ENCODE measurements at regions not wholly inside any gene's neighbourhood (a gene's known extent, or its start where the extent isn't known, plus 50 kb on each side); places are given as distances from the start of the nearest gene placed in this dataset.

DNA sequence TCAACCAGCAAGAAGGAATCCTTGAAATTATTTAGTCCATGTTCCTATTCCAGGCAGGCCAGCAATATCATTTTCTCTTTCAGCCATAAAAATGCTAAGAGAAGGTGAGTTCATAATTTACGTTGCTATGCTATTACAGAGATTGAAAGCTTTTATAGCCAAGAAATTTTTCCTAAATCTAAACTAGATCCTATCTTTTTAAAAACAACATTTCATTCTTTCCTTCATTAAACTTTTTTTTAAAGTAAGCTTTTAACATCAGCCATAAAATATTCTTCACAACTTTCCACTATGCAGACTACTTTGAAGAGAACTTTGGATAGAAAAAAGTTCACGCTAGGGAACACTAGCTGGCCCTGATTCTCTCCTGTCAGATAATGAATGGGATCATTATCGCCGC is 159.8 kb downstream of the RPS12 start:
- FAIRE-seq = peak; percentile 90

DNA sequence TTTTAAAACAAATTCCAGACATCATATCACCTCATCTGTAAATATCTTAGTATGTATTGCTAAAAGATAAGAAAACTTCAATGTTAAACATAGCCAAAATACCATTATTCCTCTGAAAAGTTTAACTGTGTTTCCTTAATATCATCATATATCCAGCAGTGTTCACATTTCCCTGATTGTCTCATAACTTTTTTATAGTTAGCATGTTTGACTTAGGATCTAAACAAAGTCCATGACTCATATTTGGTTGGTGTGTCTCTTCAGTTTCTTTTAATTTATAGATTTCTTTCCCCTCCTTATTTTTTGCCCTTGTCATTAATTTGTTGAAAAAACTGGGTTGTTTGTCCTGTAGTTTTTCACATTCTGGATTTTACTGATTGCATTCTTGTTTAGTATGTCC is 163.0 kb downstream of the RPS12 start:
- peak; percentile 8 for FAIRE-seq

DNA sequence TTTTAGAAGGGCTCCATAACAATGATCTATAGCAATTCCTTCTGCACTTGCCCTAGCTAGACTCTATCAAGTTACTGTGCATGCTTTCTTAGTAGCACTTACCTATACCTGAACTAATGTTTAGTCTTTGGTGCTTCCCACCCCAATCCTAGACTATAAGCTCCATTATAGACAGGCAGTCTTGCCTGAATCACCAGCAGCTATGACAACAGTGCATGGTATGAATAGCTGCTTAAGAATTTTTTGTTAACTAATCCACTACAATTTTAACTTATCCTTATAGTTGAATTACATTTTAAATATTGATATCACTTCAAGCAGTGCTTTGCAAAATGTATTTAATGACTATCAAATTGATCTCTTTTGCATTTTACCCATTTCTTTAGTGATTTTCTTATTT is 164.3 kb downstream of the RPS12 start:
- FAIRE-seq = no peak

DNA sequence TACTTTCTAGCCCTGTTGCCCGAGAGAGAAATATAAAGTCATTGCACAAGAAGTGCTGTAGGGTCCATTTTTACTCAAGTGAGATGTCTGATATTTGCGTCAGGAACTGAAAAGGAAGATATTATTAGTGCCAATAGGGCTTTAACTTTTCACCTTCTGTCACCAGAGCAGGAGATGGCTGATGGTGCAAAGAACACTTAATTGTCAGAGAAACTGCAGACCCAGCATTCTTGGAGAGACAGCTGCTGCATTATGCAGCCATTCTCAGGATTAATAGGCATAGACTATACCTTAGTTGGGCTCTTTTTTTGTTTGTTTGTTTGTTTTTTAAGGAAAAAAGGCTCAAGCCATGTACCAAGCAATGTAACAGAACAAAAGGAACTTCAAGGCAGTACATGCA is 179.4 kb downstream of the RPS12 start:
- no peak for FAIRE-seq

DNA sequence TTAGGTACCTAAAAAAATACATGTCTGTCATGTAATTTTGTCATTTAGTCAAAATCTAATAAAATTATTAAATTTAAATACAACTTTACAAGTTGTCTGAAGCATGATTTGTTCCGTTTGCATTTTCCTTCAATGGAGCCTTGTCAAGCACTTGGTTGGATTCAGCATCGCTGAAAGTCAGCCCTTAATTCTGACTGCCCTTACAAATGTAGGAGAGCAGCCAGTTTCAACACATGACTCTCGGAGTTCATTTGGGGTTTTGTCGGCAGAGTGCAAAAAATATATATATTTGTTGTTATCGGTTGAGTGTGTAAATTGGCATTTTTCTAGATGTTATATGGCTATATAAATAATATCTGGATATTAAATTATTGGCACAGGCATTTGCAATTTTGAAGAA is 180.6 kb downstream of the RPS12 start:
- no peak for FAIRE-seq

DNA sequence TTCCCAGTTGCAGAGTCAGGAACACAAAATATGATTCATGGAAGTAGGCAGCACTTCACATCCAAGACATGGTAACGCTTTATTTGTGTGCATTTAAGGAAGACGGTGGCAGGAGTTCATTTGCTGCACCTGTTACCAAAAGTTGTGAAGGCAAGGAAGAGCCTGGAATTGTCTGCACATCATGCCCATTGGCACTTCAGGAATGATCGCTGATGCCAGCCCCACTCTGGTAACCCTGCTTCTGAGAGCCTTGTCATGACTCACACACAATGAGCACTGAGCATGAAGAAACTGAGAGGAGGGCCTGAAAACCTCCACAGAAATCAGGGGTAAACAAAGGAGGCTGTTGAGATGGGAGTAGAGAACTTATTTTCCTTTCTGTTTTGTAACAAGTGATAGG is 181.1 kb downstream of the RPS12 start:
- no peak for FAIRE-seq

DNA sequence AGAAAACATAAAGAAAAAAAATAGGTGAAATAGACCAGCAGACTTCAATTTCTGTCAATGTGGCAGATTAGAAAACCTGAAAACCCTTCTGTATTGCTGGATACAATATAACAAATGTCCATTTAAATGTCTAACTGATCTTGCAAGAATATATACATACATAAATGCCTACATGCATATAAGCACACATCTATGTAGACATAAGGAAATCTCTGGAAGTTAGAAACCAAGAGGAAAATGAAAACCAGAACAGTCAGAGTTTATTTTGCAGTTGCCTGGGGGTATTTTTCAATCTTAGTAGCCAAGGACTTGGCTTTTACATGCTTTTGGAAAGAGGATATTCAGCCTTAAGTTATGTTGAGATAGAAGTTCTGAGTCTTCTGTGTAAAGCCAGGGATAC is 184.0 kb downstream of the RPS12 start:
- no peak for FAIRE-seq

DNA sequence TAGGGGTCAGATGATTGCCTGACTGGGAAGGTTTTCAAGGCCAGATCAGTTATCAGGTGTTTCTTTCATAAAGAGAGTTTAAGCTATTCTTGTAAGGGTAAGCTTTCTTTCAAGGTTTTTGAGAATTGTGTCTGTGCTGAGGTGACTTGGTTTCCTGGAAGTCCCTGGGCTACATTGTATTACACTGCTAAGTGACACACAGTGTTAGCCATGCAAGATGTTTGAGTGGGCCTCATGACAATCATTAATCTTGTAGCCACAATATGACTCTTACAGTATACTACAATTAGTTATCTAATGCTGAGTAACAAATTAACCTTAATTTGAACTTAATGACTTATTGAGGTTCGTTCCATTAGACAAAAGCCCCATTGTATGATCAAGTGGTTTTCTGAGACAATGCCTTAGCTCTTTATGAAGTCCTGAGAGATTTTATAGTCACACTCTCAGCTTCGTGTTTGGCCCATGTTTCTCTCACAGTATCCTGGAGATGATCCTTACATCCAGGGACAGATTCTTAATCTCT is 186.7 kb downstream of the RPS12 start:
- FAIRE-seq = no peak

DNA sequence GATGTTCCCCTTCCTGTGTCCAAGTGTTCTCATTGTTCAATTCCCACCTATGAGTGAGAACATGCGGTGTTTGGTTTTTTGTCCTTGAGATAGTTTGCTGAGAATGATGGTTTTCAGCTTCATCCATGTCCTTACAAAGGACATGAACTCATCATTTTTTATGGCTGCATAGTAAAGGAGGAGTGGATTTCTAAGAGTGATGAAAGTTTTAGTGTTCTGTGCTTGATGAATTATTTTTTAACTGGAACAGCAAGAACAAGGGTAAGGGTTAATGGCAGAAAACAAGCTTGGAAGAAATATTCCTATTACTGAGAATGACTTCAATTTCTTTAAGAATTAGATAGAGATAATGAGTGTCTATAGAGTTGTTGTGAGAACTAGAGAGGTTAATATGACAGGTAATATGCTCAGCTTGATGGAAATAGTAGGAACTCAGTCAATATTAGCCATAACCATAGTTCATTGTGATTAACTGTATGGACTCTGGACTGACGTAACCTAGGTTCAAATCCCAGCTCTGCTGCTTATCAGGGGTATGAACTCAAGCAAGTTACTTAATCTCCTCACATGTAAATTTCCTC is 190.0 kb downstream of the RPS12 start:
- FAIRE-seq = no peak

DNA sequence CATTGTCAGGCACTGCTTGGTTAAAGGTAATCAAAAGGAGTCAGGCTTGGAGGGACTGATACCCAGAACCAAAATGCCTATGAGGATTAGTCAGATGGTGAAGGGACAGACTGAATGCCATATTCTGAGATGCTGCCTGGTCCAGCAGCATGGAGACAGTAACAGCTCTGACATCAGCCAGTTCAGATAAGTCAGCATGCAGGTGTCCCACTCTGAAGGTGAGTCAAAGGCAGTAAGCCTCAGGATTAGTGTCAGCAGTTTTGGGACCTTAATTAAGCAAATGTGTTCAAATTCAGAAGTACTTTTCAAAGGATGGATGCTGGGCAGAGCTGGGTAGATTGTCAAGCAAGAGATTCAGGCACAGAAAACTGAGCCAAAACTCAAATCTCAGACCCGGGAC is 198.4 kb downstream of the RPS12 start:
- FAIRE-seq = no peak

DNA sequence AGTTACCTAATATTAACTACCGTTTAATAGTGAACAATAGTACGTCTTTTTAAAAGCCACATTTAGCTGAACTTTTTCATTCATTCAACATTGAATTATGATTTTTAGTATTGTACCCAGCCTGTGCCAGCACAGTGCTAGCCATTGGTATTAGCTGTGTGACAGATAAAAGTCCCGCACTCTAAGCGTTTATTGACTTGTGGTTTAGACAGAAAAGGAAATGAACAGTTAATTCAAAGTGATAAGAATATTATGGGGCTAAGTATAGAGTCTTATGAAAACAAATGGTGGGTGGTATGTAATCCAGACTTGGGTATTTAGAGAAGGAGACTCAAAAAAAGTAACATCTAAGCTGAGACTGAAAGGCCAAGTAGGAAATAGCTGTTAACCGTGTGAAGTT is 202.3 kb downstream of the RPS12 start:
- no peak for FAIRE-seq

DNA sequence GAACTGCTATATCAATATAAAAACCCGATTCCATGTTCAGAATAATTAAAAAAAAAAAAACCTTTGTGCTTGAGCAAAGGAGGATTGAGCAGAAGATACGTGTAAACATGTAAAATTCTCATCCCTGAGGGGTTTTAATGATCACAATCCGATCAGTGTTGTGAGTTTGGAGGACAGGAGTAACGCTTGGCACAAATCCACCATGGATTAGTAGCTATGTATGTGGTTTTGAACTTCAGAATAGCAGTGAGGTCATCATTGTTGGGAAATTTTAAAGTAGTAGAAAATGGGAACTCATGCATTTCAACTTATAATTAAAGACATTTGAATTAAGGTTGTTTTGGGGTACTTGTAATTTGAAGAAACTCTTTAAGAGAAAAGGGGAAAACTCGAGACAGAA is 203.2 kb downstream of the RPS12 start:
- no peak for FAIRE-seq

DNA sequence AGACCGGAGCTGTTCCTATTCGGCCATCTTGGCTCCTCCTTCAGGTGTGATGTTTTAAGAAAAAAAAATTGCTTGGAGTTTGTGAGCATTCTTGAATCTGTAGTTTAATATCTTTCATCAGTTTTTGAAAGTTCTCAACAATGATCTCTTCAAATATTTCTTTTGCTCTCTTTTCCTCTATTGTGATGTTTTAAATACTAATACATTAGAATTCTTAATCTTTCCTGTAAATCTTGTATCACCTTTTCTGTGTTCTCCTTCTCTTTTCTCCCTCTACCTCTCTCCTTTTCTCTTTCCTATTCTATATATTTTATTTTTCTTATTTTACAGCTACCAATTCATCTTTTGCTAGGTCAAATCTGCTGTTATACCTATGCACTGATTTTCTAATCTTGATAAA is 212.3 kb downstream of the RPS12 start:
- FAIRE-seq = no peak

DNA sequence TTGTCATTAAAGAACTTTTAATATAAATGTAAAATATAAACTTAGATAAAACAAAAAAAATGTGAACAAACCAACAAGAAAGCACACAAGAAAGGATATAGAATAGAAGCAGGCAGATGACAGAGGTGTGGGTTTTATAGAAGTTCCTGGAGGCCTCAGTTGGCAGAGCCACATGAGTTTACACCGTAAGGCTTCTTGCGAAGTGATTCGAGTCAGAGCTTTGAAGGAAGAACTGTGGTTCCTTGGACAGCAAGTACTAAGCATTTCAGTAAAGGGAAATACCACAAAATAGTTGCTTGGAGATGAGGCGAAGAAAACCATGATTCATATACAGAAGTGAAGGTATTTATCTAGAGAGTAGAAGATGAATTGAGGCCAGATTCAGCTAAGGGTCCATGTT is 207.9 kb upstream of the EYA4 start:
- FAIRE-seq = no peak

DNA sequence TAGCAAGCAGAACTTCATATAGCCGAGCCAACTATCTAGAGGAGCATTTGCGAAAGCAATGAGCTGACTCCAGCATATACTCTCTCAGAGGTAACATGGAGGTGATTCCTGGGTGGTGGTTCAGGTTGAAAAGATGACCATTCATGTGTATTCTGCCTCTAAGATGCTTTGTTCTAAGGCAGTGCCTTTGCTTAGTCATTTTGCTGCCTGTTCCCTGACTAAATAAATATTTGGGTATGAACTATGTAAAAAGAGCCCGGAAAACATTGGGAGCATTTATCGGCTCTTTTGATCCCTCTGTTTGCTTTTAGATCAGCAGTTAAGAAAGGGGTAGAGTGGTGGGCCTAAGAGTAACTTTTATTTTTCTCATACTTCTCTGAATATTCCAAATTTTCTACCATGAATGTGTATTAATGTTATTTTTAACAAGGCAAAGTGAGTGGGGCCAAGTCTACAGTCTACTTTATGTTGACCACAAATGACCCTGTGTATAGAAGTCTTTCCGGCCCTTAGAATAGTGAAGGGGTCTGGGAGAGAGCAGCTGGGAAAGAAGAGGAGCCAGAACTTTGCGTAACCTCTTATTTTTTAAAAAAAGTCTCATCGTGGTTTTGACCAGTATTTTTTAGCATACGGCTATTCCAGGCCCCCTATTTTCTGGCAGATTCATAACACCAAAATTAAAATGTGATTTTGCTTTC is 206.5 kb upstream of the EYA4 start:
- no peak for FAIRE-seq

DNA sequence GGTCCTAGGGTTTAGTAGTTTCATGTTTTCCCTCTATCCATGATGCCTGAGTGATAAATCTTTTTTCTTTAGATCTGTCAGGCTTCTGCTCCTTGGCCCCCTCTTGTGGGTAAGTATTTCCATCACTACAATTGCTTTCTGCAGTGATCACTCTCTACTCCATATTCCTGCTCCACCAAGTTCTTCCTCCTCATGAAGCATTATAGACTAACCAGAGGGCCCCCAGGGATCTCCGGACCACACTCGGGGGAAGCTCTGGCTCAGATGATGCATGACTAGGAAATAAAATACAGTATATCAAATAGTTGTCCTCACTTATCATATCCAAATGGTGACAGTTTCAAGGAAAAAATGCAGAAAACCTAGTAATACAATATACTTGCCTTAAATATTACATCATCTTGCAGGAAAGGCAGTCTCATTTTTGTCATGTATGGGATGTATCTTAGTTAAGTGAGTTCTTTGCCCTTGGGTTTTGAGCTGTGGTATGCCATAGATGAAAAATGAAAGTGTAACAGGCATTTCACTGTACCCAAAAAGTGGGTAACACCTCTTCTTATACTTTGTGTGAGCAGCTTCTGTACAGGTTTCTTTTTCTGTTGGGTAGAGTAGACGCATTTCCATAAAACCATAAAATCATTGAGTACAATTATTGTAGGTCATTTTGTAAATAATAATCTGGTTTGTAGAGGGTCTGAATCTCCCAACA is 200.9 kb upstream of the EYA4 start:
- no peak for FAIRE-seq

DNA sequence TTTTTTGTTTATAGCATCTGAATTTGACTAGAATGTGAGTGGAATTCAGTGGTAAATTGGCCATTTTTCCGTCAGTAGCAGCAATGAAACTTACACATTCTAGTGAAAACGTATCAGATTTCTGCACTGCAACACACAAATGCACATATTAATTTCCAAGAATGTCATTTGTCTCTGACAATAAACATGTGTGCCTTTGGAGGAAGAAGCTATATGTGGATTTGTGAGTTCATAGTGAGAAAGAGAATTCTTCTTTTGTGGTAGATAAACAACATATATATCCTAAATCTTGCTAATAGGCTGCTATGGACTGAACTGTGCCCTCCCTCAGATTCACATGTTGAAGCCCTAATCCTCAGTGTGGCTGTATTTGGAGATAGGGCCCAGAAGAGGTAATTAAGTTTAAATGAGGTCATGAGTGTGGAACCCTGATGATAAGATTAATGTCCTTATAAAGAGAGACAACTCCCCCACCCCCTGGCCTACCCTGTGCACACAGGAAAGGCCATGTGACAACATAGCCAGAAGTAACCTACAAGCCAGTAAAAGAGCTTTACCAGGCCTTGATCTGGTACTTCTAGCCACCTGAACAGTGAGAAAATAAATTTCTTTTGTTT is 200.2 kb upstream of the EYA4 start:
- FAIRE-seq = no peak

DNA sequence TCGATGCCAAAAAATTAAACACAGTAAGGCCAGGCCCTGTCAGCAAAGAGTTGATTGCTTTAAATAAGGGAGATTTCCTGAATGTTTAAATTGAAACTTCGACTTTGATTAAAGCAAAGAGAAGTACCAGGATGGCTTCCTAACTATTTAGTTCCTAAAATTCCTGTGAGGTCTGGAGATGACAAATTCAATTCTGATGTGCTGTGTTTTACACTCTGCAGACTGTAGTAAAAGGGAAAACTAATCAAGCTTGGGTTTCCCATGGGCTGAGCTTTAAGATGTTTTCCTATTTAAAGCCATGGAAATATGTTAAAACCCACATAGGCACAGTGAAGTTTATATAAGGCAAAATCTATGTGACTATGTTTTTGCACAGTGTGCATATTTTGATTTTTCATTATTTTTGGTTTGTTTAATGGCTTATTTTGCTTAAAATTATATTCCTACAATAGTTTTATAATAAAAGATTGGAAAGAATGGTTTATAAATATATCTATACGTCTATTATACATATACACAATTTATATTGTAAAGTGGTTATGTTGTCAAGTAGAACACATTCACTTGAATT is 198.5 kb upstream of the EYA4 start:
- no peak for FAIRE-seq

DNA sequence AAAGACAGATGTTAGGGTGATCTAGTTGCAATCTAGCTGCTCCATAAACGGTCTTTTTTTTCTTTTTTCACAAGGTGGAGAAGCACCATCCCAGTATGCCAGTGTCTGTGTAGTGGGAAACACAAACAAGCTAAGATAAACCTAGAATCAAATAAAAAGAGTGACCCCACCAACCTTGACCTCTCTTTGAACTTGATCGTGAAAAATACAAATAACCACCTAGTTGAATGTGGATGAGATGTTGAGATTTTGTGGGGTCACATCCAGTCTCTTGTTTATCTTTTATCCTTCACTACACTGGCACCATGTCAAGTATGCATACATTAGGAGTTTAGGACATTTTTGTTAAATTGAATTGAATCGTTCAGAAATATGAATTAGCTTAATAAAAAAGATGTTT is 194.6 kb upstream of the EYA4 start:
- FAIRE-seq = no peak

DNA sequence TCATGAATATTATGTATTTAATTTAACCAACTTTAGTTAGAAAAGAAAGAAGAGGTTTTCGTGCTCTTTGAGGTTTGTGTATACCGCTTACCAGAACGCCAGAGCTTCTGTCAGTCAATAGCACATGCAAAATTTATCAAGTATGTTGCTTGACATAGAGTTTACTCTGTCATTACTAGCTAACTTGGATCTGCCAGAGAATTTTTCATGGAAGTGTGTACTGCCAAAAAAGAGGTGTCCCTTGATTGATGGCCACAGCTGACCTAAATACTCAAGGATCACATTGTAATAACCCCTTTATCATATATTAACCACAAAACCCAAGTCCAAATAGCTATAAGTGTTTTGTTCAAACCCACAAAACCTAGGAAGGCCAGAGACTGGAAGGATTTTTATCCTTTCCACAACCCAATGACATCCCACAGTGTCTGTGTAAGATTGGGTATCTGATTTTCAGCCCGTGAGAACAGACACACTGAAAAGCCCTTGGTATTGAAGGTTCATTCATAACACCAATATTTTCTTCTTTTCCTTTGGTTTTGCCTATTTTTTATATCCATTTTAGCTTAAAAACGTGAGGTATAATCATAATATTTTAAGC is 194.0 kb upstream of the EYA4 start:
- FAIRE-seq = no peak

DNA sequence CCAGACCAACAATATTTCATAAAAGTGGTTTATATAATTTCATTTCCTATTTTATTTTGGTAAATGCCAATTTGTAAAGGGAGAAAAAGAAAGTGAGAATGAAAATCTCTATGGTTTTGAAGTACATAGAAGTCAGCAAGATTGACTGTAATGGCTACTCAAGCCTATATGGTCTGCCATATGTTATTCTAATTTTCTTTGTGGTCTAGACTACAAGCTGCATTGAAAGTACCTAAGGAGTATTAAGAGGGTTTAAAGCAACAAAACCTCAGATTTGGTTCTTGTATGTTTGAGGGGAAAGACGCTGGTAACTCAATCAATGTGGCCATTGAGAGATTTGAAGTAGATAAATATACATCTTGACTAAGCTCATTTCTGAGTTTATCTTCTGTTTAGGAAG is 193.5 kb upstream of the EYA4 start:
- FAIRE-seq = no peak

DNA sequence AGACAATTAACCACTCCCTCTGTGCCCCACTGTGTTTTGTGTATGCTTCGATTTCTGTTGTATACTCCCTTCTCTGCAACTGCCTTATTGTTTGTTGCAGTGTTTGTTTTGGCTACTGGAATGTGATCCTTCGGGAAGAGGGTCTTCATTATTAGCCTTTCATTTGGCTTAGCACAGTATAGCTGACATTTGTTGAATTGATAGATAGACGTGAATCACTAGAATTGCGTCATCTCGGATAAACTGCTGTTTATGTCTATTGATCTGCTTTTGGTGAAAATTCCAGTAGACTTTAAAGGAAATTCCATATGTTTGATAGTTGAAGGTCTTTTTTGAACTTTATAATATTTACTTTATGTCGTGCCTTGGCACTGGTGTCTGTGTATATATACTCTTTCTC is 189.9 kb upstream of the EYA4 start:
- FAIRE-seq = no peak

DNA sequence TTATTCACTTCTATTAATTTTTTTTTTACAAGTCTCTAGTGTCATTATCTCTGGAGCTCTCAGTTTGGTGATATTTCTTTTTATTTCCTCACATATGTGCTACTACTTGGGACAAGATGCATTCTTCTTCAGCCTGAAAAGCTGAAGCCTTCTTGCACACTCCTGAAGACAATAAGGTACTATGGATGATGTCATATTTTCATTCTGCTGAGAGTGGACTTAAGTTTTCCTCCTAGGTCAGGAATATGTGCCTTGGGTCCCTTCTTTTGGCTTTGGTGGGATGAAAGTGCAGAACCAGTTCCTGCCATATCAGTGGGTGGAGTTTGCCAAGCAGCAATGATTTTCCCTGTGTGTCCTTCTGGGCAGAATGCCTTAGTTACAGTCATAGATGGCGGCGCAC is 188.7 kb upstream of the EYA4 start:
- FAIRE-seq = no peak

Data from endometrium (tissue), 2 donors.